H1 (cell line): ENCODE measurements at regions not wholly inside any gene's neighbourhood (a gene's known extent, or its start where the extent isn't known, plus 50 kb on each side); places are given as distances from the start of the nearest gene placed in this dataset.

Source experiments
- CTCF ChIA-PET: fragments of 300-600 bp; sonication (Branson Sonifier 250); formaldehyde crosslinking; loops from one replicate; lab custom pipeline; 2021; ENCODE audit not compliant: partially characterized antibody; lab: Charles Lee
- POLR2A ChIA-PET: fragments of 300-600 bp; sonication (Branson Sonifier 250); formaldehyde crosslinking; loops from one replicate; lab custom pipeline; 2021; ENCODE audit warnings: inconsistent platforms; ENCODE audit not compliant: partially characterized antibody; lab: Charles Lee
- DNase-seq, 2 experiments: peaks; one replicate each; pipeline versions ENCODE4 v3.0.0 to v3.0.0-alpha.2; 2010 to 2022; ENCODE audit warnings: low spot score in 2 of 2, low read depth in 1 of 2, mixed read lengths in 1 of 2
- FAIRE-seq: peaks from 2 replicates; lab custom pipeline; 2011; peaks lifted over from hg19 to GRCh38; lab: Jason Lieb, UNC
- H2AFZ ChIP-seq: 2 replicates; pipeline ENCODE4 v1.8.1; 2012; ENCODE audit warnings: low read length, inconsistent platforms
- H2AK5ac ChIP-seq: 2 replicates; pipeline ENCODE4 v1.6.1; 2013; ENCODE audit warnings: low read depth, low read length
- H2BK120ac ChIP-seq: replicated peaks from 2 replicates; pipeline ENCODE3; 2013; ENCODE audit warnings: low read depth, low read length, inconsistent platforms
- H2BK12ac ChIP-seq: 2 replicates; pipeline ENCODE4 v1.6.1; 2013; ENCODE audit warnings: low read depth, low read length
- H2BK15ac ChIP-seq: 2 replicates; pipeline ENCODE4 v1.6.1; 2013; ENCODE audit warnings: low read length
- H2BK20ac ChIP-seq: 2 replicates; pipeline ENCODE4 v1.6.1; 2013; ENCODE audit warnings: low read length
- H2BK5ac ChIP-seq: 2 replicates; pipeline ENCODE4 v1.6.1; 2013; ENCODE audit warnings: low read depth, low read length
- H3K14ac ChIP-seq: 2 replicates; pipeline ENCODE4 v1.6.1; 2013; ENCODE audit warnings: inconsistent platforms; ENCODE audit not compliant: insufficient read length
- H3K18ac ChIP-seq: 2 replicates; pipeline ENCODE4 v1.6.1; 2013; ENCODE audit warnings: low read length; ENCODE audit errors: extremely low read depth
- H3K23ac ChIP-seq: 2 replicates; pipeline ENCODE4 v1.6.1; 2013; ENCODE audit warnings: inconsistent platforms; ENCODE audit not compliant: insufficient read length
- H3K23me2 ChIP-seq: 2 replicates; pipeline ENCODE4 v1.6.1; 2013; ENCODE audit warnings: low read depth, low read length
- H3K27ac ChIP-seq: 2 replicates; pipeline ENCODE4 v1.6.1; 2011; ENCODE audit warnings: low read depth, low read length, inconsistent platforms
- H3K27me3 ChIP-seq, 4 experiments: replicated peaks in 1 of 4; 1 replicate in 1 of 4; 2 replicates in 3 of 4; pipeline versions ENCODE4 v1.6.1 to v1.8.1; 2011 to 2013; ENCODE audit warnings: low read length in 3 of 4, mild to moderate bottlenecking in 3 of 4, inconsistent platforms in 2 of 4, mixed read lengths in 2 of 4, moderate library complexity in 1 of 4; ENCODE audit not compliant: control insufficient read depth in 3 of 4, insufficient read depth in 3 of 4; ENCODE audit errors: extremely low read depth in 1 of 4
- H3K36me3 ChIP-seq, 4 experiments: 2 replicates each; pipeline versions ENCODE4 v1.6.1 to v1.8.1; 2011 to 2013; ENCODE audit warnings: mild to moderate bottlenecking in 4 of 4, low read length in 3 of 4, moderate library complexity in 2 of 4, control low read depth in 1 of 4, inconsistent platforms in 1 of 4; ENCODE audit not compliant: insufficient read depth in 4 of 4, control insufficient read depth in 2 of 4
- H3K4ac ChIP-seq: replicated peaks from 2 replicates; pipeline ENCODE3; 2013; ENCODE audit warnings: low read length, low read depth, mixed read lengths, inconsistent platforms; ENCODE audit not compliant: insufficient read length
- H3K4me1 ChIP-seq, 4 experiments: replicated peaks in 1 of 4; 1 replicate in 1 of 4; 2 replicates in 3 of 4; pipeline versions ENCODE4 v1.6.1 to v1.8.1; 2011 to 2013; ENCODE audit warnings: low read length in 3 of 4, inconsistent platforms in 2 of 4, mixed read lengths in 1 of 4; ENCODE audit not compliant: insufficient read depth in 4 of 4, control insufficient read depth in 3 of 4
- H3K4me2 ChIP-seq, 2 experiments: 2 replicates each; pipeline versions ENCODE4 v1.6.1 to v1.8.1; 2011 to 2013; ENCODE audit warnings: low read depth in 2 of 2, low read length in 2 of 2, control low read depth in 1 of 2, inconsistent platforms in 1 of 2, mild to moderate bottlenecking in 1 of 2; ENCODE audit not compliant: insufficient read depth in 1 of 2
- H3K4me3 ChIP-seq, 4 experiments: fragments of 200-600, 300-600 bp in 1 of 4; sonication (generic), shearing (Covaris generic), sonication (Bioruptor Twin) in 1 of 4; 2 replicates each; pipeline versions ENCODE4 v1.5.1 to v1.8.1; 2011 to 2016; ENCODE audit warnings: low read length in 4 of 4, low read depth in 3 of 4, control low read depth in 2 of 4, inconsistent platforms in 2 of 4, mild to moderate bottlenecking in 2 of 4, mixed read lengths in 1 of 4, moderate library complexity in 1 of 4; ENCODE audit not compliant: insufficient read depth in 2 of 4; ENCODE audit errors: extremely low read depth in 1 of 4
- H3K56ac ChIP-seq: replicated peaks from 2 replicates; pipeline ENCODE3; 2013; ENCODE audit warnings: low read depth, mild to moderate bottlenecking, mixed read lengths, low read length, inconsistent platforms; ENCODE audit not compliant: insufficient read length
- H3K79me1 ChIP-seq: 2 replicates; pipeline ENCODE4 v1.6.1; 2013; ENCODE audit warnings: low read depth, low read length, control low read depth
- H3K79me2 ChIP-seq, 2 experiments: 2 replicates each; pipeline versions ENCODE4 v1.6.1 to v1.8.1; 2012 to 2013; ENCODE audit warnings: low read length in 2 of 2, mild to moderate bottlenecking in 2 of 2, inconsistent platforms in 1 of 2; ENCODE audit not compliant: insufficient read depth in 2 of 2, control insufficient read depth in 1 of 2
- H3K9ac ChIP-seq, 4 experiments: replicated peaks in 1 of 4; 1 replicate in 1 of 4; 2 replicates in 3 of 4; pipeline versions ENCODE4 v1.6.1 to v1.8.1; 2011 to 2013; ENCODE audit warnings: low read depth in 3 of 4, low read length in 3 of 4, control low read depth in 2 of 4, mild to moderate bottlenecking in 2 of 4, moderate library complexity in 2 of 4, inconsistent platforms in 1 of 4; ENCODE audit errors: extremely low read depth in 1 of 4
- H3K9me3 ChIP-seq, 2 experiments: 2 replicates each; pipeline versions ENCODE4 v1.6.1 to v1.8.1; 2012 to 2013; ENCODE audit warnings: mild to moderate bottlenecking in 2 of 2, moderate library complexity in 2 of 2, control low read depth in 1 of 2, inconsistent platforms in 1 of 2, low read depth in 1 of 2, low read length in 1 of 2, mixed read lengths in 1 of 2; ENCODE audit not compliant: insufficient read depth in 2 of 2
- H4K20me1 ChIP-seq, 2 experiments: replicated peaks in 1 of 2; 2 replicates each; pipeline versions ENCODE3 to v1.8.1; 2011 to 2013; ENCODE audit warnings: inconsistent platforms in 2 of 2, low read length in 2 of 2, mild to moderate bottlenecking in 1 of 2; ENCODE audit not compliant: insufficient read depth in 2 of 2, control insufficient read depth in 1 of 2
- H4K5ac ChIP-seq: 2 replicates; pipeline ENCODE4 v1.6.1; 2013; ENCODE audit warnings: low read length, low read depth, mixed read lengths, inconsistent platforms; ENCODE audit not compliant: insufficient read length
- H4K8ac ChIP-seq: 2 replicates; pipeline ENCODE4 v1.8.0; 2013; ENCODE audit warnings: mild to moderate bottlenecking, moderate library complexity, low read length, inconsistent platforms; ENCODE audit not compliant: insufficient read depth; ENCODE audit errors: extremely low read depth
- H4K91ac ChIP-seq: replicated peaks from 2 replicates; pipeline ENCODE3; 2013; ENCODE audit warnings: low read length, mixed read lengths, inconsistent platforms; ENCODE audit not compliant: insufficient read length
- FOSL1 ChIP-seq: IDR thresholded peaks from 2 replicates; pipeline ENCODE4 v1.6.1; 2011; ENCODE audit warnings: mild to moderate bottlenecking, low read depth, low read length, moderate library complexity; ENCODE audit not compliant: insufficient read depth
- POLR2A ChIP-seq, 2 experiments: IDR thresholded peaks; 1 replicate in 1 of 2; 2 replicates in 1 of 2; pipeline ENCODE4 v1.6.1; 2011; ENCODE audit warnings: low read depth in 2 of 2, low read length in 2 of 2, mild to moderate bottlenecking in 2 of 2; ENCODE audit errors: control extremely low read depth in 1 of 2
- SIRT6 ChIP-seq: IDR thresholded peaks from one replicate; pipeline ENCODE4 v1.7.1; 2012; ENCODE audit warnings: low read length, inconsistent platforms
- SIX5 ChIP-seq: IDR thresholded peaks from 2 replicates; pipeline ENCODE4 v1.6.1; 2011; ENCODE audit warnings: mild to moderate bottlenecking, low read depth, low read length
- TBP ChIP-seq: IDR thresholded peaks from 2 replicates; pipeline ENCODE4 v1.6.1; 2011; ENCODE audit warnings: low read depth, low read length, improper control_type of control experiment
- WGBS, 2 experiments: shearing (Covaris generic) in 1 of 2; methylation state at CpG; one replicate each; pipeline versions ENCODE4 v1.1.6 to v1.1.7; 2013 to 2015; ENCODE audit warnings: low lambda C conversion rate in 2 of 2, mixed read lengths in 2 of 2, inconsistent platforms in 1 of 2, low coverage in 1 of 2, missing lambda C conversion rate in 1 of 2; ENCODE audit not compliant: insufficient replicate concordance in 2 of 2, insufficient coverage in 1 of 2, insufficient read length in 1 of 2; ENCODE audit errors: extremely low coverage in 1 of 2, missing lambda C conversion rate in 1 of 2; 5-methylcytosine and 5-hydroxymethylcytosine counted together

DNA sequence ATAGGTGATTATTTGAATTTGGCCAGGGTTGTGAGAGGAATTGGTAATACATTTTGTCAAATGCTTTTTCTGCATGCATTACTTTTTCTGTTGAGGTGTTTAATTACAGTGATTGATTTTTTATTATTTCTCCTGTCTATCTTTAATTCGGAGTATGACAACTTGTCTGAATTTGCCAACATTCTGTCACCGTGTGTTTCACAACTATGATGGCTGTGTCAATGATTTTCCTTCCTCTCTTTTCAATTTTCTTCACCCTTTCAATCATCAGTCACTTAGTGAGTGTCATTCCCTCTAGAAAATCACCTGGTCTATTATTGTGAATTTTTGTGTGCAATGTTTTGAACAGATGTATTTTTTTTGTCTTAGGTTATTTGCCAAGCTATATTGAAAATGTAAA lies 1221.4 kb upstream of the CDH18 start:
- Histone ChIP-seq H3K27me3 (no peaks in the 10 kb centered on the region), H2AFZ (no peak overlapping the region), H3K4ac (no peak overlapping the region), H4K5ac (no peak overlapping the region), H3K9me3 (no peaks in the 10 kb centered on the region), H4K8ac (no peak overlapping the region), H3K23ac (no peak overlapping the region), H3K79me1 (no peaks in the 10 kb centered on the region), H3K9ac (no peak overlapping the region), H3K36me3 (no peaks in the 10 kb centered on the region), H3K4me2 (no peak overlapping the region), H3K14ac (no peak overlapping the region), H3K27ac (no peak overlapping the region), H3K56ac (no peak overlapping the region), H3K23me2 (no peaks in the 10 kb centered on the region), H3K4me3 (no peak overlapping the region), H2BK120ac (no peak overlapping the region), H2BK12ac (no peak overlapping the region), H2BK20ac (no peak overlapping the region), H2AK5ac (no peak overlapping the region), H3K4me1 (no peaks in the 10 kb centered on the region), H2BK15ac (no peak overlapping the region), H4K91ac (no peak overlapping the region), H2BK5ac (no peak overlapping the region), H4K20me1 (no peaks in the 10 kb centered on the region), H3K18ac (no peak overlapping the region), H3K79me2 (no peaks in the 10 kb centered on the region)
- no peak for DNase-seq
- FAIRE-seq = no peak
- CTCF ChIA-PET = no interaction called here
- TF ChIP-seq TBP (no peak), POLR2A (IDR thresholded peaks at IDR 0.05; ENCODE audit: control extremely low read depth in 1 of 2, low read depth in 2 of 2, low read length in 2 of 2) (no peak), SIRT6 (no peak), FOSL1 (no peak), SIX5 (no peak)
- POLR2A ChIA-PET = no interaction called here
- WGBS, 2 experiments = 100% methylated on average over 2 of the region's 2 CpGs; no CpG with 5 or more reads in 1 of the 2 experiments
